HCT116 (cell line): ENCODE measurements at regions not wholly inside any gene's neighbourhood (a gene's known extent, or its start where the extent isn't known, plus 50 kb on each side); places are given as distances from the start of the nearest gene placed in this dataset.

Source experiments
- ATAC-seq: fragments of 200-7000 bp; cut with Tn5 transposase; 2 replicates; pipeline ENCODE4 v1.9.1; 2020; ENCODE audit warnings: mild to moderate bottlenecking, moderate library complexity
- BruUV-seq: library from RNA; stranded (reverse); fragments of 400-500 nt; replicated peaks from 2 replicates; lab custom pipeline; 2021; lab: Mats Ljungman, UMichigan
- CTCF ChIA-PET: fragments of 300-600 bp; sonication (Branson Sonifier 250); formaldehyde crosslinking; loops from one replicate; lab custom pipeline; 2021; ENCODE audit warnings: antibody characterized with exemption; lab: Charles Lee
- POLR2A ChIA-PET: fragments of 300-600, 350-600 bp; sonication (Branson Sonifier 250); formaldehyde crosslinking; loops from one replicate; lab custom pipeline; 2021; ENCODE audit warnings: antibody characterized with exemption; lab: Charles Lee
- RAD21 ChIA-PET, 2 experiments: fragments of 300-600 bp; sonication (Branson Sonifier 250); formaldehyde crosslinking; loops; one replicate each; lab custom pipeline; 2023; ENCODE audit warnings: low total read pairs in 2 of 2; ENCODE audit not compliant: uncharacterized antibody in 2 of 2, unreplicated experiment in 2 of 2, low non-redundant PET in 1 of 2; lab: Charles Lee
- DNase-seq: peaks from one replicate; pipeline ENCODE4 v3.0.0-alpha.2; 2010; ENCODE audit warnings: low read depth, low spot score
- H2AFZ ChIP-seq: fragments of 200-600 bp; shearing (Covaris generic), sonication (generic); 2 replicates; pipeline ENCODE4 v1.6.1; 2017; ENCODE audit warnings: low read depth, mixed run types, mixed read lengths, antibody characterized with exemption, low read length; ENCODE audit not compliant: poor library complexity, severe bottlenecking
- H3K27ac ChIP-seq: 2 replicates; pipeline ENCODE4 v1.5.1; 2012; ENCODE audit warnings: low read depth, low read length
- H3K27me3 ChIP-seq: fragments of 200-600 bp; sonication (generic); 2 replicates; pipeline ENCODE4 v1.6.1; 2016; ENCODE audit warnings: mixed run types, low read length, mixed read lengths; ENCODE audit not compliant: insufficient read depth
- H3K36me3 ChIP-seq, 2 experiments: fragments of 200-500 bp in 1 of 2; fragments of 200-600 bp in 1 of 2; sonication (Bioruptor generic) in 1 of 2; sonication (generic) in 1 of 2; 2 replicates each; pipeline versions ENCODE4 v1.5.1 to v1.6.1; 2014 to 2016; ENCODE audit warnings: low read length in 2 of 2, inconsistent platforms in 1 of 2, mixed read lengths in 1 of 2, mixed run types in 1 of 2; ENCODE audit not compliant: insufficient read depth in 2 of 2, control insufficient read depth in 1 of 2
- H3K4me1 ChIP-seq, 2 experiments: fragments of 200-600 bp in 1 of 2; sonication (generic) in 1 of 2; 2 replicates each; pipeline versions ENCODE4 v1.5.1 to v1.6.1; 2012 to 2017; ENCODE audit warnings: low read length in 2 of 2, inconsistent platforms in 1 of 2, mild to moderate bottlenecking in 1 of 2, mixed read lengths in 1 of 2, mixed run types in 1 of 2, moderate library complexity in 1 of 2; ENCODE audit not compliant: insufficient read depth in 2 of 2, control insufficient read depth in 1 of 2
- H3K4me2 ChIP-seq: fragments of 200-600 bp; sonication (generic); 2 replicates; pipeline ENCODE4 v1.6.1; 2017; ENCODE audit warnings: mixed run types, low read length, mixed read lengths
- H3K4me3 ChIP-seq, 2 experiments: fragments of 200-600 bp in 1 of 2; sonication (generic) in 1 of 2; replicated peaks in 1 of 2; 2 replicates each; pipeline ENCODE4 v1.5.1; 2011 to 2016; ENCODE audit warnings: low read length in 2 of 2, control low read depth in 1 of 2, low read depth in 1 of 2, mild to moderate bottlenecking in 1 of 2, mixed read lengths in 1 of 2, mixed run types in 1 of 2
- H3K79me2 ChIP-seq: fragments of 200-600 bp; sonication (generic); 2 replicates; pipeline ENCODE4 v1.6.1; 2017; ENCODE audit warnings: mild to moderate bottlenecking, mixed run types, low read length, moderate library complexity, mixed read lengths; ENCODE audit not compliant: insufficient read depth
- H3K9ac ChIP-seq: fragments of 200-600 bp; sonication (generic); 2 replicates; pipeline ENCODE4 v1.6.1; 2016; ENCODE audit warnings: low read length, mixed read lengths
- H3K9me2 ChIP-seq: fragments of 200-600 bp; sonication (generic), shearing (Covaris generic); 2 replicates; pipeline ENCODE4 v1.6.1; 2017; ENCODE audit warnings: mixed run types, mild to moderate bottlenecking, moderate library complexity; ENCODE audit not compliant: insufficient read depth
- H3K9me3 ChIP-seq, 2 experiments: fragments of 200-500 bp in 1 of 2; fragments of 200-600 bp in 1 of 2; sonication (Bioruptor generic) in 1 of 2; sonication (generic) in 1 of 2; 2 replicates each; pipeline ENCODE4 v1.6.1; 2014 to 2017; ENCODE audit warnings: low read length in 2 of 2, mixed read lengths in 2 of 2, inconsistent platforms in 1 of 2, low read depth in 1 of 2, mild to moderate bottlenecking in 1 of 2, mixed run types in 1 of 2, moderate library complexity in 1 of 2; ENCODE audit not compliant: control insufficient read depth in 1 of 2, insufficient read depth in 1 of 2
- H4K20me1 ChIP-seq: fragments of 200-600 bp; sonication (generic), shearing (Covaris generic); 2 replicates; pipeline ENCODE4 v1.6.1; 2017; ENCODE audit warnings: mixed run types, mild to moderate bottlenecking, moderate library complexity; ENCODE audit not compliant: insufficient read depth
- ATF3 ChIP-seq: IDR thresholded peaks from 2 replicates; pipeline ENCODE4 v1.6.1; 2012
- CEBPB ChIP-seq: IDR thresholded peaks from 2 replicates; pipeline ENCODE4 v1.6.1; 2012; ENCODE audit warnings: low read depth
- EGR1 ChIP-seq: IDR thresholded peaks from 2 replicates; pipeline ENCODE4 v1.6.1; 2012; ENCODE audit warnings: low read depth
- EZH2phosphoT487 ChIP-seq: fragments of 200-600 bp; IDR thresholded peaks from 2 replicates; pipeline ENCODE4 v1.6.1; 2018; ENCODE audit warnings: antibody characterized with exemption, borderline replicate concordance
- FOSL1 ChIP-seq: IDR thresholded peaks from 2 replicates; pipeline ENCODE4 v1.6.1; 2012; ENCODE audit warnings: low read depth
- JUND ChIP-seq: IDR thresholded peaks from 2 replicates; pipeline ENCODE4 v1.6.1; 2012
- MAX ChIP-seq: IDR thresholded peaks from 2 replicates; pipeline ENCODE4 v1.6.1; 2012
- RAD21 ChIP-seq: IDR thresholded peaks from 2 replicates; pipeline ENCODE4 v1.6.1; 2012; ENCODE audit warnings: low read depth, mild to moderate bottlenecking
- REST ChIP-seq: IDR thresholded peaks from 2 replicates; pipeline ENCODE4 v1.6.1; 2012; ENCODE audit warnings: low read depth
- SIN3A ChIP-seq: IDR thresholded peaks from 2 replicates; pipeline ENCODE4 v1.6.1; 2012; ENCODE audit warnings: low read depth
- SP1 ChIP-seq: IDR thresholded peaks from 2 replicates; pipeline ENCODE4 v1.6.1; 2012; ENCODE audit warnings: low read depth
- SRF ChIP-seq: IDR thresholded peaks from 2 replicates; pipeline ENCODE4 v1.6.1; 2012; ENCODE audit warnings: low read depth
- TCF7L2 ChIP-seq: IDR thresholded peaks from 2 replicates; pipeline ENCODE4 v1.7.0; 2011; ENCODE audit warnings: borderline replicate concordance, inconsistent platforms; ENCODE audit not compliant: insufficient read depth, insufficient read length; ENCODE audit errors: extremely low read depth
- ZBTB33 ChIP-seq: IDR thresholded peaks from 2 replicates; pipeline ENCODE4 v1.6.1; 2011; ENCODE audit warnings: mild to moderate bottlenecking, low read length, moderate library complexity; ENCODE audit not compliant: insufficient replicate concordance; ENCODE audit errors: extremely low read depth
- ZFX ChIP-seq: fragments of 450-650 bp; IDR thresholded peaks from 2 replicates; pipeline ENCODE4 v1.6.1; 2017
- ZNF274 ChIP-seq: fragments of 200-500 bp; sonication (Bioruptor generic); IDR thresholded peaks from 2 replicates; pipeline ENCODE4 v1.6.1; 2014; ENCODE audit warnings: mild to moderate bottlenecking, low read depth, low read length, inconsistent platforms
- intact Hi-C: fragments of 100-400 bp; cut with micrococcal nuclease; formaldehyde crosslinking; loops from 2 replicates; pipeline ENCODE4 v1.10.0; 2022

DNA sequence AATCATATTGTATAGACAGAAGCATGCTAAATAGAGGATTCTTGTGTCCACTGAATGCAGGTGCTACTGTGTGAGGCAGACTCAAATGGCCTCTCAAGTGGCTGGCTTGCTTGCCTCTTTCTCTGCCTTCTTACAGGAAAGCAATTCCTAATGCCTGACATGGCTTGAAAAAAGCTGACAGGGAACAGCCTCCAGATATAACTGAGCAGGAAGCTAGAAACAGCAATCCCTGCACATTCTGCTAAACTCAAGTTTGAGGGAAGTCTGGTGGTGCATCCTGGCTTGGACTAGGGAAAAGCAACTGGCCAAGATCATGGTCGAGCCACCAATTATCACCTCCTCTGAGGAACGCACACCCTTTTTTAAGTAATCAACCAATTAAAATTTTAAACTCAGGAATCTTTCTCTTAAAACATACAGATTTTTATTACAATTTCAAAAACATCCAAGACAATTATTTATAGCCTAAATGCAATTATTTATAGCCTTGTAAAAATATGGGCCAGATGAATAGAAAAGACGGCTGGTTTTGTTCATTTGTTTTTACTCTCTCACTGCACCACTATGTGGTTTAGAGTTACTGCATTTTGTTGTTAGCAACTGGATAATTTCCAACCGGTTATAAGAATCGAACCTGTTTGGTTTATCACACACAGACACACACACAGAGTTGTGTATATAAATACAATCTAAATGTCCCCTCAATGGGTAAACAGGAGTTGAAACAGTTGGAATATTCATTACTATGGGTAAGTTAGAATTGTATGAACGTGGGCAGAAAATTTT, 290.9 kb upstream of the ANKRD55 start:
- Histone ChIP-seq H2AFZ (no peak overlapping the region), H3K79me2 (no peaks in the 10 kb centered on the region), H3K4me2 (no peak overlapping the region), H3K9me2 (no peaks in the 10 kb centered on the region), H3K27me3 (no peaks in the 10 kb centered on the region), H3K27ac (no peak overlapping the region), H3K4me1 (peaks cover 11 to 16% of the 10 kb centered on the region in 2 experiments; a peak in 3 of 4 replicates), H3K9me3 (no peaks in the 10 kb centered on the region), H3K4me3 (no peak overlapping the region), H4K20me1 (no peaks in the 10 kb centered on the region), H3K9ac (no peak overlapping the region), H3K36me3 (no peaks in the 10 kb centered on the region)
- intact Hi-C loops = no loop called here
- ChIA-PET CTCF (no interaction called here), RAD21 (no interaction called here), POLR2A (no interaction called here)
- DNase-seq = no peak
- TF ChIP-seq JUND = no peak
- TF ChIP-seq EZH2phosphoT487 = no peak
- no peak for TF ChIP-seq ZFX
- TF ChIP-seq SRF = no peak
- TF ChIP-seq RAD21 = no peak
- no peak for TF ChIP-seq MAX
- no peak for TF ChIP-seq EGR1
- TF ChIP-seq ZBTB33 = no peak
- TF ChIP-seq ATF3 = no peak
- TF ChIP-seq FOSL1 = no peak
- TF ChIP-seq SIN3A = no peak
- no peak for TF ChIP-seq ZNF274
- no peak for TF ChIP-seq REST
- TF ChIP-seq CEBPB = no peak
- TF ChIP-seq TCF7L2 = no peak
- TF ChIP-seq SP1 = no peak
- BruUV-seq = no TSS peak
- no peak for ATAC-seq
